BLaER1 (cell line): ENCODE measurements at regions not wholly inside any gene's neighbourhood (a gene's known extent, or its start where the extent isn't known, plus 50 kb on each side); places are given as distances from the start of the nearest gene placed in this dataset.
"Not testable (repeated sequence)": the region's sequence is repeated elsewhere in the genome, so short reads cannot be mapped to it uniquely, and the experiment has no call there.

Source experiments
- H3K27ac ChIP-seq: shearing (Covaris generic); formaldehyde crosslinking; 2 replicates; pipeline ENCODE4 v1.8.1; 2022
- H3K27me3 ChIP-seq: shearing (Covaris generic); formaldehyde crosslinking; 2 replicates; pipeline ENCODE4 v1.8.1; 2022
- H3K36me3 ChIP-seq: shearing (Covaris generic); formaldehyde crosslinking; 2 replicates; pipeline ENCODE4 v1.8.1; 2022
- H3K4me1 ChIP-seq: shearing (Covaris generic); formaldehyde crosslinking; 2 replicates; pipeline ENCODE4 v1.8.1; 2022
- H3K4me2 ChIP-seq: shearing (Covaris generic); formaldehyde crosslinking; 2 replicates; pipeline ENCODE4 v1.8.1; 2022
- H3K4me3 ChIP-seq: shearing (Covaris generic); formaldehyde crosslinking; 2 replicates; pipeline ENCODE4 v1.8.1; 2022
- H3K9ac ChIP-seq: shearing (Covaris generic); formaldehyde crosslinking; 2 replicates; pipeline ENCODE4 v1.8.1; 2022
- H3K9me3 ChIP-seq: shearing (Covaris generic); formaldehyde crosslinking; 2 replicates; pipeline ENCODE4 v1.8.1; 2022
- H4K20me1 ChIP-seq: shearing (Covaris generic); formaldehyde crosslinking; 2 replicates; pipeline ENCODE4 v1.8.1; 2022
- Cebpa-rat ChIP-seq: shearing (Covaris generic); IDR thresholded peaks from 2 replicates; pipeline ENCODE4 v1.8.1; 2022

GRCh38 chr4:79121223-79121622 lies 182.0 kb upstream of the PAQR3 start:
- Histone ChIP-seq H4K20me1 (no peaks in the 10 kb centered on the region), H3K27ac (no peak overlapping the region), H3K4me3 (no peak overlapping the region), H3K27me3 (no peaks in the 10 kb centered on the region), H3K9me3 (peaks cover 44% of the 10 kb centered on the region), H3K4me2 (no peak overlapping the region), H3K36me3 (no peaks in the 10 kb centered on the region), H3K9ac (no peak overlapping the region), H3K4me1 (no peaks in the 10 kb centered on the region)
- no peak for TF ChIP-seq Cebpa-rat

- H3K27ac ChIP-seq, H3K36me3 ChIP-seq: not testable (repeated sequence)
Observed at GRCh38 chr4:79117051-79117450, 177.8 kb upstream of the PAQR3 start.

GRCh38 chr4:79107014-79107413 lies 167.8 kb upstream of the PAQR3 start:
- H3K27me3 ChIP-seq = no peaks in the 10 kb centered on the region
- H3K9ac ChIP-seq = no peak overlapping the region
- H3K9me3 ChIP-seq = no peaks in the 10 kb centered on the region
- no peaks in the 10 kb centered on the region for H3K36me3 ChIP-seq
- H3K4me1 ChIP-seq = no peaks in the 10 kb centered on the region
- no peak for TF ChIP-seq Cebpa-rat
- no peak overlapping the region for H3K27ac ChIP-seq
- no peaks in the 10 kb centered on the region for H4K20me1 ChIP-seq
- H3K4me2 ChIP-seq = no peak overlapping the region
- H3K4me3 ChIP-seq = no peak overlapping the region

More at GRCh38 chr4:79117051-79117450, 177.8 kb upstream of the PAQR3 start:
- H3K9me3 ChIP-seq = peaks cover 42% of the 10 kb centered on the region
- H3K9ac ChIP-seq, H3K27me3 ChIP-seq, H3K4me2 ChIP-seq, H3K4me3 ChIP-seq, H4K20me1 ChIP-seq, H3K4me1 ChIP-seq: not testable (repeated sequence)

GRCh38 chr4:79088946-79089691 lies 149.9 kb upstream of the PAQR3 start:
- H3K27me3 ChIP-seq = no peaks in the 10 kb centered on the region
- H3K27ac ChIP-seq = no peak overlapping the region
- TF ChIP-seq Cebpa-rat = no peak
- no peaks in the 10 kb centered on the region for H3K9me3 ChIP-seq
- no peak overlapping the region for H3K4me2 ChIP-seq
- H3K9ac ChIP-seq = no peak overlapping the region
- H3K36me3 ChIP-seq = no peaks in the 10 kb centered on the region
- H3K4me1 ChIP-seq = no peaks in the 10 kb centered on the region
- no peak overlapping the region for H3K4me3 ChIP-seq
- H4K20me1 ChIP-seq = no peaks in the 10 kb centered on the region

GRCh38 chr4:79087071-79087470 lies 147.8 kb upstream of the PAQR3 start:
- TF ChIP-seq Cebpa-rat = no peak
- H3K4me3 ChIP-seq = no peak overlapping the region
- no peaks in the 10 kb centered on the region for H3K36me3 ChIP-seq
- H3K9me3 ChIP-seq = peaks cover 5% of the 10 kb centered on the region
- H3K27me3 ChIP-seq = no peaks in the 10 kb centered on the region
- H3K4me2 ChIP-seq = no peak overlapping the region
- H3K4me1 ChIP-seq = no peaks in the 10 kb centered on the region
- no peak overlapping the region for H3K27ac ChIP-seq
- no peaks in the 10 kb centered on the region for H4K20me1 ChIP-seq
- H3K9ac ChIP-seq = no peak overlapping the region

- H4K20me1 ChIP-seq = no peaks in the 10 kb centered on the region
- no peak overlapping the region for H3K4me3 ChIP-seq
- no peak overlapping the region for H3K4me2 ChIP-seq
- no peak for TF ChIP-seq Cebpa-rat
- H3K27me3 ChIP-seq = no peaks in the 10 kb centered on the region
- H3K27ac ChIP-seq = no peak overlapping the region
- H3K9ac ChIP-seq = no peak overlapping the region
- H3K36me3 ChIP-seq = no peaks in the 10 kb centered on the region
- no peaks in the 10 kb centered on the region for H3K4me1 ChIP-seq
- peaks cover 9% of the 10 kb centered on the region for H3K9me3 ChIP-seq
Observed at GRCh38 chr4:79083406-79084010, 144.3 kb upstream of the PAQR3 start.

- Histone ChIP-seq H3K4me2 (no peak overlapping the region), H3K4me3 (no peak overlapping the region), H3K4me1 (no peaks in the 10 kb centered on the region), H4K20me1 (no peaks in the 10 kb centered on the region), H3K9me3 (peaks cover 9% of the 10 kb centered on the region), H3K36me3 (no peaks in the 10 kb centered on the region), H3K27ac (no peak overlapping the region), H3K9ac (no peak overlapping the region), H3K27me3 (no peaks in the 10 kb centered on the region)
- TF ChIP-seq Cebpa-rat = no peak
Observed at GRCh38 chr4:79082997-79083396, 143.8 kb upstream of the PAQR3 start.

- H3K4me2 ChIP-seq = no peak overlapping the region
- H3K4me3 ChIP-seq = no peak overlapping the region
- no peaks in the 10 kb centered on the region for H4K20me1 ChIP-seq
- H3K4me1 ChIP-seq = no peaks in the 10 kb centered on the region
- no peaks in the 10 kb centered on the region for H3K27me3 ChIP-seq
- no peak for TF ChIP-seq Cebpa-rat
- no peak overlapping the region for H3K27ac ChIP-seq
- H3K36me3 ChIP-seq = no peaks in the 10 kb centered on the region
- H3K9me3 ChIP-seq = peaks cover 9% of the 10 kb centered on the region
- H3K9ac ChIP-seq = no peak overlapping the region
Observed at GRCh38 chr4:79081973-79082372, 142.7 kb upstream of the PAQR3 start.

- no peak overlapping the region for H3K9ac ChIP-seq
- no peak for TF ChIP-seq Cebpa-rat
- no peak overlapping the region for H3K4me2 ChIP-seq
- no peaks in the 10 kb centered on the region for H3K27me3 ChIP-seq
- no peaks in the 10 kb centered on the region for H3K36me3 ChIP-seq
- no peaks in the 10 kb centered on the region for H4K20me1 ChIP-seq
- peaks cover 16% of the 10 kb centered on the region for H3K9me3 ChIP-seq
- no peaks in the 10 kb centered on the region for H3K4me1 ChIP-seq
- no peak overlapping the region for H3K4me3 ChIP-seq
- H3K27ac ChIP-seq = no peak overlapping the region
Observed at GRCh38 chr4:79078339-79078738, 139.1 kb upstream of the PAQR3 start.

GRCh38 chr4:79074040-79074439 lies 134.8 kb upstream of the PAQR3 start:
- Histone ChIP-seq H3K27me3 (no peaks in the 10 kb centered on the region), H3K27ac (no peak overlapping the region)
- TF ChIP-seq Cebpa-rat = no peak

More at GRCh38 chr4:79074040-79074439, 134.8 kb upstream of the PAQR3 start:
- Histone ChIP-seq H3K9me3 (peaks cover 8% of the 10 kb centered on the region; the same call in 1 of the 2 replicates), H3K36me3 (no peaks in the 10 kb centered on the region), H3K4me1 (no peaks in the 10 kb centered on the region), H3K4me3 (no peak overlapping the region), H3K4me2 (no peak overlapping the region), H4K20me1 (no peaks in the 10 kb centered on the region), H3K9ac (no peak overlapping the region)
